ENCODE measurements at regions not wholly inside any gene's neighbourhood (a gene's known extent, or its start where the extent isn't known, plus 50 kb on each side); places are given as distances from the start of the nearest gene placed in this dataset.
"Not testable (repeated sequence)": the region's sequence is repeated elsewhere in the genome, so short reads cannot be mapped to it uniquely, and the experiment has no call there.

GRCh38 chr1:224054012-224054411, 59.9 kb upstream of the FBXO28 start:
- no peaks in the 10 kb centered on the region for H3K27me3 ChIP-seq
- WGBS, result 55% methylated on average over 2 of the region's 2 CpGs
- H3K9me3 ChIP-seq, result no peaks in the 10 kb centered on the region
- H3K27ac ChIP-seq, result no peak overlapping the region
- no peak overlapping the region for H3K4me3 ChIP-seq
- no peak for DNase-seq (ENCODE audit: low spot score in 2 of 2)
- H3K4me1 ChIP-seq, result peaks cover 6% of the 10 kb centered on the region
- TF ChIP-seq POLR2AphosphoS5 (IDR thresholded peaks at IDR 0.05) (no peak), EP300 (IDR thresholded peaks at IDR 0.05) (no peak), POLR2A (IDR thresholded peaks at IDR 0.05) (no peak), CTCF (IDR thresholded peaks at IDR 0.05) (no peak)
- no peaks in the 10 kb centered on the region for H3K36me3 ChIP-seq

- TF ChIP-seq POLR2A (IDR thresholded peaks at IDR 0.05) (no peak), EP300 (IDR thresholded peaks at IDR 0.05) (no peak), POLR2AphosphoS5 (IDR thresholded peaks at IDR 0.05) (no peak), CTCF (IDR thresholded peaks at IDR 0.05) (no peak)
Measured at GRCh38 chr1:224053456-224053855, 60.5 kb upstream of the FBXO28 start.

GRCh38 chr1:224052772-224053171, 61.1 kb upstream of the FBXO28 start:
- H3K27me3 ChIP-seq, result no peaks in the 10 kb centered on the region
- H3K36me3 ChIP-seq, result no peaks in the 10 kb centered on the region
- peaks cover 6% of the 10 kb centered on the region for H3K4me1 ChIP-seq
- DNase-seq (ENCODE audit: low spot score in 2 of 2), result no peak
- H3K9me3 ChIP-seq, result no peaks in the 10 kb centered on the region
- no peak overlapping the region for H3K27ac ChIP-seq
- 91% methylated on average over 3 of the region's 3 CpGs for WGBS
- TF ChIP-seq CTCF (IDR thresholded peaks at IDR 0.05), result no peak
- TF ChIP-seq POLR2AphosphoS5 (IDR thresholded peaks at IDR 0.05), result no peak
- no peak for TF ChIP-seq EP300 (IDR thresholded peaks at IDR 0.05)
- no peak for TF ChIP-seq POLR2A (IDR thresholded peaks at IDR 0.05)
- no peak overlapping the region for H3K4me3 ChIP-seq

More at GRCh38 chr1:224053456-224053855, 60.5 kb upstream of the FBXO28 start:
- Histone ChIP-seq H3K27ac (no peak overlapping the region), H3K9me3 (no peaks in the 10 kb centered on the region), H3K4me3 (no peak overlapping the region), H3K4me1 (peaks cover 6% of the 10 kb centered on the region), H3K36me3 (no peaks in the 10 kb centered on the region), H3K27me3 (no peaks in the 10 kb centered on the region)
- WGBS, result 66% methylated on average over 5 of the region's 5 CpGs
- DNase-seq (ENCODE audit: low spot score in 2 of 2), result no peak

GRCh38 chr1:224051782-224052181, 62.1 kb upstream of the FBXO28 start:
- WGBS, result 89% methylated on average over 5 of the region's 5 CpGs
- H3K27me3 ChIP-seq; H3K4me1 ChIP-seq; H3K9me3 ChIP-seq; H3K27ac ChIP-seq; H3K36me3 ChIP-seq; DNase-seq (ENCODE audit: low spot score in 2 of 2); H3K4me3 ChIP-seq: not testable (repeated sequence)

- Histone ChIP-seq H3K36me3 (no peaks in the 10 kb centered on the region), H3K9me3 (no peaks in the 10 kb centered on the region), H3K27me3 (no peaks in the 10 kb centered on the region), H3K4me1 (peaks cover 6% of the 10 kb centered on the region), H3K27ac (no peak overlapping the region), H3K4me3 (no peak overlapping the region)
- no peak for DNase-seq (ENCODE audit: low spot score in 2 of 2)
- no peak for TF ChIP-seq POLR2A (IDR thresholded peaks at IDR 0.05)
- TF ChIP-seq EP300 (IDR thresholded peaks at IDR 0.05), result no peak
- TF ChIP-seq POLR2AphosphoS5 (IDR thresholded peaks at IDR 0.05), result no peak
- TF ChIP-seq CTCF (IDR thresholded peaks at IDR 0.05), result no peak
Measured at GRCh38 chr1:224051086-224051406, 62.9 kb upstream of the FBXO28 start.

- WGBS, result 75% methylated on average over 2 of the region's 2 CpGs
- H3K9me3 ChIP-seq, result no peaks in the 10 kb centered on the region
- H3K4me1 ChIP-seq, result peaks cover 6% of the 10 kb centered on the region
- no peaks in the 10 kb centered on the region for H3K27me3 ChIP-seq
- TF ChIP-seq EP300 (IDR thresholded peaks at IDR 0.05), result no peak
- no peak for TF ChIP-seq POLR2AphosphoS5 (IDR thresholded peaks at IDR 0.05)
- no peak for TF ChIP-seq POLR2A (IDR thresholded peaks at IDR 0.05)
- TF ChIP-seq CTCF (IDR thresholded peaks at IDR 0.05), result no peak
- no peaks in the 10 kb centered on the region for H3K36me3 ChIP-seq
- H3K4me3 ChIP-seq, result no peak overlapping the region
- no peak overlapping the region for H3K27ac ChIP-seq
- DNase-seq (ENCODE audit: low spot score in 2 of 2), result no peak
Measured at GRCh38 chr1:224047538-224047937, 66.4 kb upstream of the FBXO28 start.
